NAMALWA (cell line): ENCODE measurements at regions not wholly inside any gene's neighbourhood (a gene's known extent, or its start where the extent isn't known, plus 50 kb on each side); places are given as distances from the start of the nearest gene placed in this dataset.

Source experiments
- DNase-seq: peaks from one replicate; pipeline ENCODE4 v3.0.0-alpha.2; 2015; ENCODE audit warnings: low spot score

- no peak for DNase-seq
Observed at GRCh38 chr22:48692734-48693376, 1134.8 kb downstream of the BRD1 start.

GRCh38 chr22:48691431-48691851, 1136.2 kb downstream of the BRD1 start:
- no peak for DNase-seq

- no peak for DNase-seq
Observed at GRCh38 chr22:48690583-48691317, 1136.9 kb downstream of the BRD1 start.

- no peak for DNase-seq
Observed at GRCh38 chr22:48689206-48689605, 1138.5 kb downstream of the BRD1 start.

- DNase-seq, result no peak
Observed at GRCh38 chr22:48688366-48688765, 1139.3 kb downstream of the BRD1 start.

- DNase-seq, result no peak
Observed at GRCh38 chr22:48687606-48688005, 1140.1 kb downstream of the BRD1 start.

- no peak for DNase-seq
Observed at GRCh38 chr22:48686694-48687302, 1140.9 kb downstream of the BRD1 start.

GRCh38 chr22:48685767-48686166, 1141.9 kb downstream of the BRD1 start:
- no peak for DNase-seq

- DNase-seq, result no peak
Observed at GRCh38 chr22:48683640-48684039, 1144.0 kb downstream of the BRD1 start.

- peak; percentile 12 for DNase-seq
Observed at GRCh38 chr22:48682504-48682903, 1145.2 kb downstream of the BRD1 start.

GRCh38 chr22:48680601-48681000, 1147.1 kb downstream of the BRD1 start:
- DNase-seq, result no peak

- no peak for DNase-seq
Observed at GRCh38 chr22:48679656-48680555, 1147.8 kb downstream of the BRD1 start.

- no peak for DNase-seq
Observed at GRCh38 chr22:48678171-48679135, 1149.2 kb downstream of the BRD1 start.

GRCh38 chr22:48677621-48678020, 1150.1 kb downstream of the BRD1 start:
- DNase-seq, result no peak

- DNase-seq, result no peak
Observed at GRCh38 chr22:48677168-48677520, 1150.5 kb downstream of the BRD1 start.

- no peak for DNase-seq
Observed at GRCh38 chr22:48676266-48677167, 1151.2 kb downstream of the BRD1 start.

GRCh38 chr22:48675830-48676145, 1151.9 kb downstream of the BRD1 start:
- DNase-seq, result no peak

- no peak for DNase-seq
Observed at GRCh38 chr22:48675141-48675829, 1152.4 kb downstream of the BRD1 start.

- DNase-seq, result no peak
Observed at GRCh38 chr22:48673806-48674500, 1153.7 kb downstream of the BRD1 start.
